ENCODE measurements at regions not wholly inside any gene's neighbourhood (a gene's known extent, or its start where the extent isn't known, plus 50 kb on each side); places are given as distances from the start of the nearest gene placed in this dataset.
"Not testable (repeated sequence)": the region's sequence is repeated elsewhere in the genome, so short reads cannot be mapped to it uniquely, and the experiment has no call there.

DNA sequence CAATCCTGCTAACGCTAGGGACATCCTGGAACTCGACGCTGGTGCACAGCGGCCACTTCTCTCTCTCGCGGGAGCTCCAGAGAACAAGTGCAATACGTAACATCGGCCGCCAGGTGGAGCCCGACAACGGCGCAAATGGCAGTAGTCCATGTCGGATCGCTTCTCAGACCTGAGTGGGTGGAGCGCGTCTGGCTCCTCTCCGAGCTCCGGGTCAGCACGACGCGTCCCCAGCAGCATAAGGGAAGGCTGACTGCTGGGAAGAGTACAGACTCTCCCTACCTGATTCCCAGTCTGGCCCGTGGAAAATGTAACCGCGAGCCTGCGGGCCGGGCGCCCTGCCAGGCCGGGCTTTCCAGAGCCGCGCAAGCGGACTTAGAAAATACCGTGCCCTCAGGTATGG, 1725.8 kb downstream of the SPATA31A7 start:
- not testable (repeated sequence) for H3K4me1 ChIP-seq (ENCODE audit: insufficient read depth, poor library complexity, severe bottlenecking); H3K36me3 ChIP-seq (ENCODE audit: low read depth); H3K27me3 ChIP-seq (ENCODE audit: insufficient read depth, poor library complexity, severe bottlenecking); DNase-seq (ENCODE audit: low spot score); H3K4me3 ChIP-seq (ENCODE audit: severe bottlenecking); H3K27ac ChIP-seq (ENCODE audit: poor library complexity, severe bottlenecking); H3K9me3 ChIP-seq (ENCODE audit: severe bottlenecking)
- ATAC-seq (ENCODE audit: low read depth) = peak; percentile 100

DNA sequence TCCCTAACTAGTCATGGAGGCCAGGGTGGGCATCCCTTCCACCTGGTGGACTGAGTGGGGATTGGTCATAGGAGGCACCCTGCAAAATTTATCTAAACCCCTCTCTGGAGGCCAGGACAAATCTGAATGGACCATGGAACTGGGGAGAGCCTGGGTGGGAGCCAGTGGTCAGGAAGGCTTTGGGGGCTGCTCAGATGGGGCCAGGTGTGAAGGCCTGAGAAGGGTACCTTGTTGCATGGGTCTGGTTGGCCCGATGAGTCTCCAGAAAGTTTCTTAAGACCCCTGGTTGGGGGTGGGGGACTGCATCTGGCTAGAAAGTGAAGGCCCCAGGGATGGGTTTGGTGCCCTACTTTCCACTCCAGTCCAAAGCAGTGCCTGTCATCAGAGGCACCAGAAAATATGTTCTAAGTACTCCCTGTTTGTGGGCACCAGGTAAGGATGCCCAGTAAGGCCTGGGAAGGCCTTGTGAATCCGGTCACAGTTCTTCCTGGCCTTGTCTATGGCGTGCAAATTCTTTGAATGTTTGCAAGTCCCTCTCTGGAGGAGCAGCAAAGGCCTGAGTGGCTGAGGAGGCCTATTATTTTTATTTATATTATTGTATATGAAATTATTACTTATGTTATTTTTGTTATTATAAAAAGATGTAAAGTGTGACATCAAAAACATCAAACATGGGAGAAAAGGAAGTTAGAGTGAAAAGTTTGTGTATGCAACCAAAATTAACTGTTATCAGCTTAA, 1729.0 kb downstream of the SPATA31A7 start:
- H3K27me3 ChIP-seq (ENCODE audit: insufficient read depth, poor library complexity, severe bottlenecking); H3K9me3 ChIP-seq (ENCODE audit: severe bottlenecking); ATAC-seq (ENCODE audit: low read depth); H3K4me3 ChIP-seq (ENCODE audit: severe bottlenecking); H3K36me3 ChIP-seq (ENCODE audit: low read depth); H3K27ac ChIP-seq (ENCODE audit: poor library complexity, severe bottlenecking); H3K4me1 ChIP-seq (ENCODE audit: insufficient read depth, poor library complexity, severe bottlenecking): not testable (repeated sequence)
- DNase-seq (ENCODE audit: low spot score) = peak; percentile 5

- not testable (repeated sequence) for H3K9me3 ChIP-seq (ENCODE audit: severe bottlenecking); H3K36me3 ChIP-seq (ENCODE audit: low read depth); H3K27ac ChIP-seq (ENCODE audit: poor library complexity, severe bottlenecking); H3K4me3 ChIP-seq (ENCODE audit: severe bottlenecking); H3K4me1 ChIP-seq (ENCODE audit: insufficient read depth, poor library complexity, severe bottlenecking); ATAC-seq (ENCODE audit: low read depth); H3K27me3 ChIP-seq (ENCODE audit: insufficient read depth, poor library complexity, severe bottlenecking); DNase-seq (ENCODE audit: low spot score)
Measured at GRCh38 chr9:62931484-62931883, 1741.6 kb downstream of the SPATA31A7 start.

DNA sequence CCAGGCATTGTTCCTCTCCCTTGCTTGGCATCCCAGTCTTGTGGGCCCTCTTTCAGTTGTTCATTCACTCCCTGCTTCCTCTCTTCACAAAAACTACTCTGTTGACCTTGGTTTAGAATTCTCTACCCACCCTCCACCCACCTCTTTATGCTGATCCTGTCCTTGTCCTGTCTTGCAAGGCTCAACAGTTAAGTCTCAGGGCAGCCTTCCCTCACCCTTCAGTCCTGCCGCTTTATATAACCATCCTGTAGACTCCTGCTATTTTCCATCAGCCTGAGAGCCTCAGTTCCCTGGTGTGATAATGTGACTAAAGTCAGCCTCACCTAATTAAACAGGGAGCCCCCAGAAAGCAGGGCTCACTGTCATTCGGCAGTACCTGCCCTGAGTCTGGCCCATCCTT, 1763.0 kb downstream of the SPATA31A7 start:
- H3K27ac ChIP-seq (ENCODE audit: poor library complexity, severe bottlenecking); DNase-seq (ENCODE audit: low spot score); H3K27me3 ChIP-seq (ENCODE audit: insufficient read depth, poor library complexity, severe bottlenecking); ATAC-seq (ENCODE audit: low read depth); H3K4me1 ChIP-seq (ENCODE audit: insufficient read depth, poor library complexity, severe bottlenecking); H3K9me3 ChIP-seq (ENCODE audit: severe bottlenecking); H3K4me3 ChIP-seq (ENCODE audit: severe bottlenecking); H3K36me3 ChIP-seq (ENCODE audit: low read depth): not testable (repeated sequence)

Data from RWPE2 (cell line).